Common myeloid progenitor, CD34-positive (primary cell): ENCODE measurements at regions not wholly inside any gene's neighbourhood (a gene's known extent, or its start where the extent isn't known, plus 50 kb on each side); places are given as distances from the start of the nearest gene placed in this dataset.
"Not testable (repeated sequence)": the region's sequence is repeated elsewhere in the genome, so short reads cannot be mapped to it uniquely, and the experiment has no call there.

Experiments
- CTCF ChIA-PET: fragments of 350-600 bp; sonication (Branson Sonifier 250); formaldehyde crosslinking; loops from one replicate; lab custom pipeline; 2021; ENCODE audit warnings: antibody characterized with exemption; lab: Charles Lee
- POLR2A ChIA-PET: fragments of 350-600 bp; sonication (Branson Sonifier 250); formaldehyde crosslinking; loops from one replicate; lab custom pipeline; 2021; ENCODE audit warnings: antibody characterized with exemption; lab: Charles Lee
- DNase-seq, 3 donors: peaks; one replicate each; pipeline versions ENCODE4 v3.0.0 to v3.0.0-alpha.2; 2013
- H3K27ac ChIP-seq, 2 experiments: 1 replicate in 1 of 2; 2 replicates in 1 of 2; pipeline ENCODE4 v1.7.0; 2013; ENCODE audit warnings: inconsistent platforms in 2 of 2, low read length in 2 of 2, mild to moderate bottlenecking in 2 of 2, low read depth in 1 of 2, moderate library complexity in 1 of 2; ENCODE audit not compliant: severe bottlenecking in 2 of 2, insufficient read depth in 1 of 2, poor library complexity in 1 of 2
- H3K27me3 ChIP-seq, 5 experiments: replicated peaks in 2 of 5; 1 replicate in 3 of 5; 2 replicates in 2 of 5; pipeline versions ENCODE4 v1.6.1 to v1.7.0; 2013; ENCODE audit warnings: low read length in 4 of 5, mild to moderate bottlenecking in 2 of 5, moderate library complexity in 2 of 5, inconsistent platforms in 1 of 5; ENCODE audit not compliant: insufficient read depth in 5 of 5, control insufficient read depth in 4 of 5
- H3K36me3 ChIP-seq, 4 experiments: 1 replicate in 2 of 4; 2 replicates in 2 of 4; pipeline versions ENCODE4 v1.6.1 to v1.7.0; 2013; ENCODE audit warnings: low read length in 3 of 4, control low read depth in 1 of 4, mild to moderate bottlenecking in 1 of 4; ENCODE audit not compliant: control insufficient read depth in 4 of 4, insufficient read depth in 4 of 4
- H3K4me1 ChIP-seq, 4 experiments: 1 replicate in 3 of 4; 2 replicates in 1 of 4; pipeline versions ENCODE4 v1.6.1 to v1.7.1; 2013; ENCODE audit warnings: low read length in 3 of 4, mild to moderate bottlenecking in 3 of 4, control low read depth in 1 of 4, inconsistent platforms in 1 of 4, moderate library complexity in 1 of 4; ENCODE audit not compliant: control insufficient read depth in 4 of 4, insufficient read depth in 4 of 4; ENCODE audit errors: control extremely low read depth in 1 of 4
- H3K4me3 ChIP-seq, 7 experiments: 1 replicate in 4 of 7; 2 replicates in 3 of 7; pipeline versions ENCODE4 v1.5.1 to v1.7.0; 2013; ENCODE audit warnings: mild to moderate bottlenecking in 7 of 7, low read length in 6 of 7, moderate library complexity in 6 of 7, inconsistent platforms in 2 of 7, low read depth in 2 of 7, control low read depth in 1 of 7; ENCODE audit not compliant: insufficient read depth in 4 of 7, control insufficient read depth in 1 of 7; ENCODE audit errors: extremely low read depth in 1 of 7
- H3K9me3 ChIP-seq, 5 experiments: 1 replicate in 4 of 5; 2 replicates in 1 of 5; pipeline versions ENCODE4 v1.6.1 to v1.7.1; 2013; ENCODE audit warnings: low read length in 4 of 5, mild to moderate bottlenecking in 2 of 5, inconsistent platforms in 1 of 5, low read depth in 1 of 5, moderate library complexity in 1 of 5; ENCODE audit not compliant: control insufficient read depth in 4 of 5, insufficient read depth in 2 of 5; ENCODE audit errors: control extremely low read depth in 1 of 5
- WGBS: methylation state at CpG from one replicate; pipeline ENCODE4 v1.1.5; 2013; ENCODE audit not compliant: insufficient coverage; 5-methylcytosine and 5-hydroxymethylcytosine counted together

GRCh38 chrY:16409206-16409923 is 1470.7 kb downstream of the CDY2B start:
- H3K27me3 ChIP-seq, POLR2A ChIA-PET, H3K9me3 ChIP-seq, H3K4me3 ChIP-seq, H3K27ac ChIP-seq, CTCF ChIA-PET, H3K4me1 ChIP-seq, H3K36me3 ChIP-seq, DNase-seq: not testable (repeated sequence)
- WGBS: no CpG with 5 or more reads among the region's 2 CpGs

- CTCF ChIA-PET, DNase-seq, H3K36me3 ChIP-seq, H3K27ac ChIP-seq, H3K27me3 ChIP-seq, POLR2A ChIA-PET, H3K4me3 ChIP-seq, H3K9me3 ChIP-seq, H3K4me1 ChIP-seq: not testable (repeated sequence)
- WGBS: no CpG with 5 or more reads among the region's 4 CpGs
Observed at GRCh38 chrY:16379458-16379857, 1500.6 kb downstream of the CDY2B start.

GRCh38 chrY:16341592-16341991 is 1538.4 kb downstream of the CDY2B start:
- DNase-seq, H3K4me1 ChIP-seq, H3K27ac ChIP-seq, H3K4me3 ChIP-seq, H3K9me3 ChIP-seq, H3K27me3 ChIP-seq, H3K36me3 ChIP-seq, CTCF ChIA-PET, POLR2A ChIA-PET: not testable (repeated sequence)
- WGBS: no CpG with 5 or more reads among the region's 1 CpG

- H3K4me1 ChIP-seq, H3K27ac ChIP-seq, DNase-seq, POLR2A ChIA-PET, H3K36me3 ChIP-seq, CTCF ChIA-PET, H3K27me3 ChIP-seq, H3K4me3 ChIP-seq, H3K9me3 ChIP-seq: not testable (repeated sequence)
- WGBS: no CpG with 5 or more reads among the region's 6 CpGs
Observed at GRCh38 chrY:16330032-16330758, 1549.8 kb downstream of the CDY2B start.

- H3K9me3 ChIP-seq, CTCF ChIA-PET, H3K27me3 ChIP-seq, H3K27ac ChIP-seq, H3K4me1 ChIP-seq, H3K36me3 ChIP-seq, H3K4me3 ChIP-seq, POLR2A ChIA-PET, DNase-seq: not testable (repeated sequence)
- no CpG with 5 or more reads among the region's 8 CpGs for WGBS
Observed at GRCh38 chrY:16329135-16329820, 1550.7 kb downstream of the CDY2B start.
